Neuronal stem cell (in vitro differentiated cells): ENCODE measurements at regions not wholly inside any gene's neighbourhood (a gene's known extent, or its start where the extent isn't known, plus 50 kb on each side); places are given as distances from the start of the nearest gene placed in this dataset.

ENCODE experiments used
- DNase-seq: peaks from one replicate; pipeline ENCODE4 v3.0.0-alpha.2; 2013; ENCODE audit warnings: low spot score
- H2AFZ ChIP-seq: one replicate; pipeline ENCODE4 v1.6.1; 2013; ENCODE audit warnings: mild to moderate bottlenecking, low read length, inconsistent platforms
- H2AK5ac ChIP-seq: 2 replicates; pipeline ENCODE4 v1.6.1; 2013; ENCODE audit warnings: low read depth, mild to moderate bottlenecking, inconsistent platforms, low read length, moderate library complexity, mixed read lengths
- H2BK120ac ChIP-seq: 2 replicates; pipeline ENCODE4 v1.6.1; 2013; ENCODE audit warnings: low read depth, mild to moderate bottlenecking, inconsistent platforms, low read length, moderate library complexity, mixed read lengths
- H2BK12ac ChIP-seq: one replicate; pipeline ENCODE4 v1.6.1; 2013; ENCODE audit warnings: low read length, inconsistent platforms
- H2BK15ac ChIP-seq: 2 replicates; pipeline ENCODE4 v1.6.1; 2013; ENCODE audit warnings: mild to moderate bottlenecking, low read length, inconsistent platforms, mixed read lengths
- H2BK5ac ChIP-seq: one replicate; pipeline ENCODE4 v1.6.1; 2013; ENCODE audit warnings: inconsistent platforms, mild to moderate bottlenecking, low read length, moderate library complexity
- H3K14ac ChIP-seq: one replicate; pipeline ENCODE4 v1.6.1; 2013; ENCODE audit warnings: low read length, inconsistent platforms
- H3K18ac ChIP-seq: 2 replicates; pipeline ENCODE4 v1.6.1; 2013; ENCODE audit warnings: low read length, inconsistent platforms
- H3K23ac ChIP-seq: 2 replicates; pipeline ENCODE4 v1.6.1; 2013; ENCODE audit warnings: low read depth, mild to moderate bottlenecking, mixed read lengths, low read length, inconsistent platforms; ENCODE audit not compliant: poor library complexity
- H3K27ac ChIP-seq: replicated peaks from 3 replicates; pipeline ENCODE4 v1.5.1; 2013; ENCODE audit warnings: low read length, inconsistent platforms
- H3K27me3 ChIP-seq, 3 experiments: 2 replicates each; pipeline ENCODE4 v1.6.1; 2013; ENCODE audit warnings: low read length in 3 of 3, mild to moderate bottlenecking in 2 of 3, inconsistent platforms in 1 of 3, low read depth in 1 of 3, mixed read lengths in 1 of 3, moderate library complexity in 1 of 3; ENCODE audit not compliant: control insufficient read depth in 3 of 3, insufficient read depth in 3 of 3
- H3K36me3 ChIP-seq, 2 donors: replicated peaks in 1 of 2; 2 replicates each; pipeline ENCODE4 v1.6.1; 2013; ENCODE audit warnings: low read length in 2 of 2; ENCODE audit not compliant: control insufficient read depth in 2 of 2, insufficient read depth in 2 of 2
- H3K4ac ChIP-seq: 2 replicates; pipeline ENCODE4 v1.6.1; 2013; ENCODE audit warnings: inconsistent platforms, mild to moderate bottlenecking, low read length, moderate library complexity
- H3K4me1 ChIP-seq, 2 donors: 1 replicate in 1 of 2; 2 replicates in 1 of 2; pipeline ENCODE4 v1.6.1; 2013; ENCODE audit warnings: low read length in 2 of 2, low read depth in 1 of 2; ENCODE audit not compliant: control insufficient read depth in 2 of 2, insufficient read depth in 1 of 2
- H3K4me2 ChIP-seq: one replicate; pipeline ENCODE4 v1.6.1; 2013; ENCODE audit warnings: mild to moderate bottlenecking, low read length, inconsistent platforms; ENCODE audit not compliant: insufficient read depth, poor library complexity, severe bottlenecking
- H3K4me3 ChIP-seq, 2 donors: 2 replicates each; pipeline ENCODE4 v1.5.1; 2013; ENCODE audit warnings: low read length in 2 of 2, mild to moderate bottlenecking in 2 of 2, inconsistent platforms in 1 of 2, moderate library complexity in 1 of 2
- H3K79me1 ChIP-seq: one replicate; pipeline ENCODE4 v1.6.1; 2013; ENCODE audit warnings: low read depth, mild to moderate bottlenecking, inconsistent platforms, low read length, moderate library complexity
- H3K9ac ChIP-seq: one replicate; pipeline ENCODE4 v1.6.1; 2013; ENCODE audit warnings: mild to moderate bottlenecking, low read depth, low read length, inconsistent platforms; ENCODE audit not compliant: poor library complexity
- H3K9me3 ChIP-seq, 2 donors: replicated peaks in 1 of 2; 2 replicates each; pipeline versions ENCODE3 to v1.6.1; 2013; ENCODE audit warnings: low read length in 2 of 2, mild to moderate bottlenecking in 2 of 2, inconsistent platforms in 1 of 2, low read depth in 1 of 2, mixed read lengths in 1 of 2, moderate library complexity in 1 of 2; ENCODE audit not compliant: control insufficient read depth in 2 of 2, insufficient read depth in 1 of 2
- H4K8ac ChIP-seq: one replicate; pipeline ENCODE4 v1.6.1; 2013; ENCODE audit warnings: low read depth, mild to moderate bottlenecking, inconsistent platforms, low read length, moderate library complexity
- H4K91ac ChIP-seq: one replicate; pipeline ENCODE4 v1.6.1; 2013; ENCODE audit warnings: low read length, low read depth, mild to moderate bottlenecking, inconsistent platforms; ENCODE audit not compliant: poor library complexity
- WGBS, 2 donors: extraction: QIAGEN DNeasy Blood & Tissue Kit; methylation state at CpG; one replicate each; pipeline ENCODE4 v1.1.7; 2013; ENCODE audit warnings: missing lambda C conversion rate in 2 of 2, mixed read lengths in 1 of 2; ENCODE audit not compliant: insufficient read length in 2 of 2, insufficient replicate concordance in 1 of 2; ENCODE audit errors: extremely low coverage in 2 of 2; 5-methylcytosine and 5-hydroxymethylcytosine counted together

DNA sequence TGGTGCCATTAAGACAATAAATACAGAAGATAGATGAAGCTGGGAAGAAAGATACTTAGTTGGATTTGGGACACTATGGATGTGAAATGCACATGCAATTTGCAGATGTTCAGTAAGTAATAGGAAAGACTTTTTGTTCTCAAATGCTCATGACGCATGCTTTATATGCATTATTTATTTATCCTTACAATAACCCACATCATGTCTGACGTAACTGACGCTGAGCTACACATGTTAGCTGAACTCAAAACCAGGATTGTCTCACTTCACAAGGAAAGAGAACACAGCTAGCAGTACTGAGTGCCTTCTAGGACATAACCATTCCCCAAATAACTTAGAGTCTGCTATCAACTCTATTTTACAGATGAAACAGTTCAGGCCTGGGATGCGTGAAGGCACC lies 463.4 kb downstream of the FGF9 start:
- no peaks in the 10 kb centered on the region for H3K4me1 ChIP-seq
- H2BK15ac ChIP-seq: no peak overlapping the region
- DNase-seq: no peak
- no peaks in the 10 kb centered on the region for H3K36me3 ChIP-seq
- no peak overlapping the region for H2AFZ ChIP-seq
- H2BK120ac ChIP-seq: no peak overlapping the region
- H3K27ac ChIP-seq: no peak overlapping the region
- no peaks in the 10 kb centered on the region for H3K9me3 ChIP-seq
- no peak overlapping the region for H3K18ac ChIP-seq
- H3K4ac ChIP-seq: no peak overlapping the region
- H2BK5ac ChIP-seq: no peak overlapping the region
- no peaks in the 10 kb centered on the region for H3K79me1 ChIP-seq
- H3K27me3 ChIP-seq: no peaks in the 10 kb centered on the region
- WGBS, 2 donors: no CpG with 5 or more reads among the region's 4 CpGs
- no peak overlapping the region for H3K9ac ChIP-seq
- H2BK12ac ChIP-seq: no peak overlapping the region
- no peak overlapping the region for H4K91ac ChIP-seq
- H3K14ac ChIP-seq: no peak overlapping the region
- H2AK5ac ChIP-seq: no peak overlapping the region
- H3K4me2 ChIP-seq: no peak overlapping the region
- no peak overlapping the region for H4K8ac ChIP-seq
- H3K4me3 ChIP-seq: no peak overlapping the region
- no peak overlapping the region for H3K23ac ChIP-seq

DNA sequence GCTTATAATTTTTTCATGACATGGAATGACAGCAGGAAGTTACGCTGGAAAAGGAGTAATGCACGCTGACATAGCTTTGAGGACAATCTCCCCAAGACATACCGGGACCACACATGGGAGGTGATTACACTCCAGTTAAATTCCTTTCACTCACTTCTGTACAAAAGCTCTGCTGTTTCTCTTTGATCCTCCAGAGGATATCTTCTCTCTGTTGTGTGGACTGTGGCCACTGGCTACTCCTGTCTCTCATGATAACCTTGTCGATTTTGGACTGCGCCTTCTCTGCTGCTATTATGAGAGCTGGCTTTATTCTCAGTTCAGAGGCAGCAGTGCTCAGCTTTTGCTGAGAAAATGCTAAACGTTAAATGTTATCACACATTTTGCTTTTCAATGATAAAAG lies 464.6 kb downstream of the FGF9 start:
- H4K8ac ChIP-seq: no peak overlapping the region
- no peak overlapping the region for H2BK12ac ChIP-seq
- no CpG with 5 or more reads among the region's 6 CpGs for WGBS, 2 donors
- H3K27me3 ChIP-seq: no peaks in the 10 kb centered on the region
- no peak overlapping the region for H2AK5ac ChIP-seq
- no peak overlapping the region for H2BK15ac ChIP-seq
- H2BK5ac ChIP-seq: no peak overlapping the region
- no peaks in the 10 kb centered on the region for H3K36me3 ChIP-seq
- no peak overlapping the region for H3K18ac ChIP-seq
- no peak overlapping the region for H3K4ac ChIP-seq
- no peak overlapping the region for H2BK120ac ChIP-seq
- H3K4me2 ChIP-seq: no peak overlapping the region
- H2AFZ ChIP-seq: peak overlapping the region; percentile 29
- no peaks in the 10 kb centered on the region for H3K4me1 ChIP-seq
- no peak overlapping the region for H3K14ac ChIP-seq
- H3K9ac ChIP-seq: no peak overlapping the region
- H3K27ac ChIP-seq: no peak overlapping the region
- no peak overlapping the region for H3K4me3 ChIP-seq
- H3K79me1 ChIP-seq: no peaks in the 10 kb centered on the region
- H3K23ac ChIP-seq: no peak overlapping the region
- H3K9me3 ChIP-seq: no peaks in the 10 kb centered on the region
- no peak overlapping the region for H4K91ac ChIP-seq
- no peak for DNase-seq

DNA sequence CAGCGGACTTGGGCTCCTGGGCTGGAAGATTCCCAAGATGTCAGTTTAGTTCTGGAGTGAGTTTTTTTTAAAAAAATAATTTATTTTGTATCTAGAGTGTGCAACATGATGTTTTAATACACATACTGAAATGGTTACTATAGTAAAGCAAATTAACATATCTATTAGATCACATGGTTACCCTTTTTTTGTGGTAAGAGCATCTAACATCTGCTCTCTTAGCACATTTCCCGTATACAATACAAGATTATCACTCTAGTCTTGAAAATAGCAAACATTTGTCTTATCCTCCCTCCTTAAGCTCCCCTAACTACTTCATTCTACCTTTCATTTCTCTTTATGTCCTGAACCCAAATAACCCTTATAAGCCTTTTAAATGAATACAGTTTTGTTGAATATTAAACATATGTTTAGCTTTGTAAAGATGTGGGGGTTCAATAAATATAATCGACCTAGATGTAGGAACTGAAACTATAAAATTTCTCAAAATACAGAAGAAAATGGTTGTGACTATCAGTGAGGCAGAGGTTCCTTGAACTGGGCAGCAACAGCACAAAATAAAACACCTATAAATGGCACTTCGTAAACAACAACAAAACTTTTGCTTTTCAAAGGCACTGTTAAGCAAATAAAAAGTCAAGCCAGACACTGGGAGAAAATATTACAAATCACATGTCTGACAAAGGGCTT lies 466.6 kb downstream of the FGF9 start:
- Histone ChIP-seq H3K4ac (no peak overlapping the region), H2BK15ac (no peak overlapping the region), H3K18ac (no peak overlapping the region), H2BK5ac (no peak overlapping the region), H3K4me3 (no peak overlapping the region), H3K23ac (no peak overlapping the region), H3K27me3 (no peaks in the 10 kb centered on the region), H3K79me1 (no peaks in the 10 kb centered on the region), H4K8ac (no peak overlapping the region), H3K36me3 (no peaks in the 10 kb centered on the region), H3K14ac (no peak overlapping the region), H2AK5ac (no peak overlapping the region), H3K27ac (no peak overlapping the region), H2BK12ac (no peak overlapping the region), H2AFZ (no peak overlapping the region), H3K4me1 (no peaks in the 10 kb centered on the region), H4K91ac (no peak overlapping the region), H3K9ac (no peak overlapping the region), H3K4me2 (no peak overlapping the region), H3K9me3 (no peaks in the 10 kb centered on the region), H2BK120ac (no peak overlapping the region)
- WGBS, 2 donors: no CpG with 5 or more reads among the region's 4 CpGs
- DNase-seq: no peak

DNA sequence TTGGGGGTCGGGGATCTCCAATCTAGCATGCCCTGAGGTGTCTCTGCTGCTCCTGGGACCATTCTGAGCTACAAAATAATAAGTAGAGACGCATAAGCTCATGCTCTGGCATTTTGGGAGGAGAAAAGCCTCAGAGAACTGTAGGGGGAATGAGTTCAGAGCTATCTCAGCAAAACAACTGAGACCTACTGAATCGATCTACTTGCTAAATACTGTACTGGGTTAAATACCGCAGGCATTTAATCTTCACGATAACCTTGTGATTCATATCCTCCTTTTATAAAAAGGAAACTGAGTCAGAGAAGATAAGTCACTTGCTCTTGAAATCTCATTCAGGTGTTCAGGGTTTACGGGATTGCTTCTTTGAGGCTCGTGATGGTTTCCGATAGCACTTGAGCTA lies 468.1 kb downstream of the FGF9 start:
- H4K91ac ChIP-seq: no peak overlapping the region
- no peak overlapping the region for H2BK12ac ChIP-seq
- H3K36me3 ChIP-seq: no peaks in the 10 kb centered on the region
- no peak overlapping the region for H3K23ac ChIP-seq
- no peak overlapping the region for H2AFZ ChIP-seq
- no peaks in the 10 kb centered on the region for H3K79me1 ChIP-seq
- no peak overlapping the region for H3K27ac ChIP-seq
- no peak overlapping the region for H3K4me2 ChIP-seq
- H3K4me3 ChIP-seq: no peak overlapping the region
- no peak overlapping the region for H2AK5ac ChIP-seq
- DNase-seq: no peak
- no peak overlapping the region for H4K8ac ChIP-seq
- H3K27me3 ChIP-seq: no peaks in the 10 kb centered on the region
- no peak overlapping the region for H2BK5ac ChIP-seq
- H2BK15ac ChIP-seq: no peak overlapping the region
- H3K9me3 ChIP-seq: no peaks in the 10 kb centered on the region
- H2BK120ac ChIP-seq: no peak overlapping the region
- H3K9ac ChIP-seq: no peak overlapping the region
- no peak overlapping the region for H3K4ac ChIP-seq
- no peaks in the 10 kb centered on the region for H3K4me1 ChIP-seq
- no peak overlapping the region for H3K14ac ChIP-seq
- no peak overlapping the region for H3K18ac ChIP-seq
- WGBS, 2 donors: no CpG with 5 or more reads among the region's 8 CpGs
